ENCODE measurements at regions not wholly inside any gene's neighbourhood (a gene's known extent, or its start where the extent isn't known, plus 50 kb on each side); places are given as distances from the start of the nearest gene placed in this dataset.

DNA sequence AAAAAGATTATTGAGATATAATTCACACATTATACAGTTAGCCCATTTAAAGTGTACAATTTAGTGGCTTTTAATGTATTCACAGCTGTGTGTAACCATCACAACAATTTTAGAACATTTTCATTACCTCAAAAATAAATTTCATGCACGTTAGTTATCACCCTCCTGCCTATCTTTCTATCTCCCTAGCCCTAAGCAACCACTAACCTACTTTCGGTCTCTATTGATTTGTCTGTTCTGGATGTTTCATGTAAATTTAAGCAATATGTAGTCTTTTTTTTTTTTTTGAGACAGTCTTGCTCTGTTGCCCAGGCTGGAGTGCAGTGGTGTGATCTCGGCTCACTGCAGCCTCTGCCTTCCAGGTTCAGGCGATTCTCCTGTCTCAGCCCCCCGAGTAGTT lies 439.4 kb downstream of the PCNX1 start:
- no peak for DNase-seq
- Histone ChIP-seq H3K27ac (no peak overlapping the region), H3K9me3 (no peaks in the 10 kb centered on the region), H3K4me1 (no peaks in the 10 kb centered on the region), H3K36me3 (no peaks in the 10 kb centered on the region), H3K4me3 (no peak overlapping the region), H3K27me3 (no peaks in the 10 kb centered on the region), H3K9ac (ENCODE audit: low read depth in 2 of 2, low read length in 2 of 2) (no peak overlapping the region)
- TF ChIP-seq, protein P1, sequence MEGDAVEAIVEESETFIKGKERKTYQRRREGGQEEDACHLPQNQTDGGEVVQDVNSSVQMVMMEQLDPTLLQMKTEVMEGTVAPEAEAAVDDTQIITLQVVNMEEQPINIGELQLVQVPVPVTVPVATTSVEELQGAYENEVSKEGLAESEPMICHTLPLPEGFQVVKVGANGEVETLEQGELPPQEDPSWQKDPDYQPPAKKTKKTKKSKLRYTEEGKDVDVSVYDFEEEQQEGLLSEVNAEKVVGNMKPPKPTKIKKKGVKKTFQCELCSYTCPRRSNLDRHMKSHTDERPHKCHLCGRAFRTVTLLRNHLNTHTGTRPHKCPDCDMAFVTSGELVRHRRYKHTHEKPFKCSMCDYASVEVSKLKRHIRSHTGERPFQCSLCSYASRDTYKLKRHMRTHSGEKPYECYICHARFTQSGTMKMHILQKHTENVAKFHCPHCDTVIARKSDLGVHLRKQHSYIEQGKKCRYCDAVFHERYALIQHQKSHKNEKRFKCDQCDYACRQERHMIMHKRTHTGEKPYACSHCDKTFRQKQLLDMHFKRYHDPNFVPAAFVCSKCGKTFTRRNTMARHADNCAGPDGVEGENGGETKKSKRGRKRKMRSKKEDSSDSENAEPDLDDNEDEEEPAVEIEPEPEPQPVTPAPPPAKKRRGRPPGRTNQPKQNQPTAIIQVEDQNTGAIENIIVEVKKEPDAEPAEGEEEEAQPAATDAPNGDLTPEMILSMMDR (IDR thresholded peaks at IDR 0.05), result no peak
- intact Hi-C loops (cut with DNase I), result no loop called here

DNA sequence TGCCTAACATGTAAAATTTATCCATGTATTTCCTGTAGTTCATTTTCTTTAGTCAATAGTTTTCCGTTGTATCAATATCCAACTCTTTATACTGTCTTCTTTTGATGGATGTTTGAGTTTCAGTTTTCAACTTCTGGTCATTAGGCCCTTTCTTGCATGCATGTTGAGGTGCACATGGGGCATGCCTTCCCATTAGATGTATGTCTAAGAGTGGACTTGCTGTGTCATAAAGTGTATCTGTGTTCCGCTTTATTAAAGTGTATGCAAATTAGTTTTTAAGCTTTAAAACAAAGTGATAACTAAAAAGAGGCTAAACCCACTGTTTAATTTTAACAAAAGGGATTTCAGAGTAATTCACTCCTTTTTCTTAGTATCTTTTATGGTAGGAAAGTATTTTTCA lies 441.1 kb downstream of the PCNX1 start:
- H3K4me1 ChIP-seq, result no peaks in the 10 kb centered on the region
- H3K36me3 ChIP-seq, result no peaks in the 10 kb centered on the region
- H3K27ac ChIP-seq, result no peak overlapping the region
- no peaks in the 10 kb centered on the region for H3K9me3 ChIP-seq
- no peaks in the 10 kb centered on the region for H3K27me3 ChIP-seq
- DNase-seq, result no peak
- no peak overlapping the region for H3K4me3 ChIP-seq
- H3K9ac ChIP-seq (ENCODE audit: low read depth in 2 of 2, low read length in 2 of 2), result no peak overlapping the region
- intact Hi-C loops (cut with DNase I), result no loop called here
- TF ChIP-seq, protein P1 (IDR thresholded peaks at IDR 0.05), result no peak

DNA sequence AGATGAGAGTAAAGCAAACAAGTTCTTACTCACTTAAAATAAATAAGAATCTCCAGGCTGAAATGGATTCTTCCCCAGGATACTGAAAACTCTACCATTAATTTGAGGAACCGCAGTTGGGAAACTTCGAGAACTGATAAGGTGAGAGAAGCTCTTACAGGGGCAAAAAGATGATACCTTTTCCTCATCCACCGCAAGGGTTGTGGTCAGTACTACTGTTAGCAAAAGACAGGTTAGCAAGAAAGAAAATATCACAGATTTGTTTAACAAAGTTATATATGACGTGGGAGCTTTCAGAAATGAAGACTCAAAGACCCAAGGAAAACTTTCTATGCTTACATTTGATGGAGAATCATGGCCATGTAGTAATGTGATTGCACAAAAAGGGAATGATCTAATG lies 441.6 kb downstream of the PCNX1 start:
- Histone ChIP-seq H3K27ac (no peak overlapping the region), H3K9ac (ENCODE audit: low read depth in 2 of 2, low read length in 2 of 2) (no peak overlapping the region), H3K27me3 (no peaks in the 10 kb centered on the region), H3K4me1 (no peaks in the 10 kb centered on the region), H3K9me3 (no peaks in the 10 kb centered on the region), H3K36me3 (no peaks in the 10 kb centered on the region), H3K4me3 (no peak overlapping the region)
- DNase-seq, result no peak
- TF ChIP-seq, protein P1 (IDR thresholded peaks at IDR 0.05), result no peak
- intact Hi-C loops (cut with DNase I), result no loop called here

DNA sequence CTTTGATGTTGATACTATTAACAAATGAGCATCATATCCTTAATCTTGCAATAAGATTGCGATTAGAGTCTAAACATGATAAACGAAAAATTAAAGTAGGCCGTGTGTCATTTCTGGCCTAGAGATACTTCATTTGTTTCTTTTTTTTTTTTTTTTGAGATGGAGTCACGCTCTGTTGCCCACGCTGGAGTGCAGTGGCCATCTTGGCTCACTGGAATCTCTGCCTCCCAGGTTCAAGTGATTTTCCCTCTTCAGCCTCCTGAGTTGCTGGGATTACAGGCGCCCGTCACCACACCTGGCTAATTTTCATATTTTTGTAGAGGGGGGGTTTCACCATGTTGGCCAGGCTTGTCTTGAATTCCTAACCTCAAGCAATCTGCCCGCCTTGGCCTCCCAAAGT lies 446.9 kb downstream of the PCNX1 start:
- Histone ChIP-seq H3K4me3 (no peak overlapping the region), H3K27me3 (no peaks in the 10 kb centered on the region), H3K9me3 (no peaks in the 10 kb centered on the region), H3K9ac (ENCODE audit: low read depth in 2 of 2, low read length in 2 of 2) (no peak overlapping the region), H3K27ac (no peak overlapping the region), H3K4me1 (no peaks in the 10 kb centered on the region), H3K36me3 (no peaks in the 10 kb centered on the region)
- no peak for DNase-seq
- intact Hi-C loops (cut with DNase I), result no loop called here
- TF ChIP-seq, protein P1 (IDR thresholded peaks at IDR 0.05), result no peak

DNA sequence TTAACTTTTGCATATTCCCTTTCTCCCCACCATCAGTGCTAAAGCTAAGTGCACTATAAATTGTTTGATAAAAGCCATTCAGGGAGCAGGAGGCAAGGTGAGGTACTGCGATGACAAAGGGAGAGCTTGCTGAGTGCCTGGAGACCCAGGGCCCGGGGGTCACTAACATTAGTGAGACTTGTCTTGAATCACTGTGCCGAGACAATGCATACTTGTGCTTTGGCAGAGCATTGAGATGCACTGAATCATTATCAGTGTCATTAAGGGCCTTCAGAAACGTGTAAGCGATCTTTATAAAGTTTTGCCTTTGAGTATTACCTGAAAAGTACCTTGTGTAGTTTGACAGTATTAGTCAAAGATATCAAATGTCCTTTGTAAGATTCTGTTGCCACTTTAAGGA lies 447.5 kb downstream of the PCNX1 start:
- TF ChIP-seq, protein P1 (IDR thresholded peaks at IDR 0.05), result no peak
- H3K9ac ChIP-seq (ENCODE audit: low read depth in 2 of 2, low read length in 2 of 2), result no peak overlapping the region
- no peaks in the 10 kb centered on the region for H3K36me3 ChIP-seq
- no peaks in the 10 kb centered on the region for H3K4me1 ChIP-seq
- no peak overlapping the region for H3K4me3 ChIP-seq
- no peaks in the 10 kb centered on the region for H3K27me3 ChIP-seq
- no peaks in the 10 kb centered on the region for H3K9me3 ChIP-seq
- no peak for DNase-seq
- intact Hi-C loops (cut with DNase I), result no loop called here
- H3K27ac ChIP-seq, result no peak overlapping the region

Measured in colonic mucosa (tissue), 4 donors.